BLaER1 (cell line): ENCODE measurements at regions not wholly inside any gene's neighbourhood (a gene's known extent, or its start where the extent isn't known, plus 50 kb on each side); places are given as distances from the start of the nearest gene placed in this dataset.
A peak's percentile ranks its signal among the peaks of the same experiment; 100 is the strongest.
"Not testable (repeated sequence)": the region's sequence is repeated elsewhere in the genome, so short reads cannot be mapped to it uniquely, and the experiment has no call there.

Source experiments
- H3K27ac ChIP-seq: shearing (Covaris generic); formaldehyde crosslinking; 2 replicates; pipeline ENCODE4 v1.8.1; 2022
- H3K27me3 ChIP-seq: shearing (Covaris generic); formaldehyde crosslinking; 2 replicates; pipeline ENCODE4 v1.8.1; 2022
- H3K36me3 ChIP-seq: shearing (Covaris generic); formaldehyde crosslinking; 2 replicates; pipeline ENCODE4 v1.8.1; 2022
- H3K4me1 ChIP-seq: shearing (Covaris generic); formaldehyde crosslinking; 2 replicates; pipeline ENCODE4 v1.8.1; 2022
- H3K4me2 ChIP-seq: shearing (Covaris generic); formaldehyde crosslinking; 2 replicates; pipeline ENCODE4 v1.8.1; 2022
- H3K4me3 ChIP-seq: shearing (Covaris generic); formaldehyde crosslinking; 2 replicates; pipeline ENCODE4 v1.8.1; 2022
- H3K9ac ChIP-seq: shearing (Covaris generic); formaldehyde crosslinking; 2 replicates; pipeline ENCODE4 v1.8.1; 2022
- H3K9me3 ChIP-seq: shearing (Covaris generic); formaldehyde crosslinking; 2 replicates; pipeline ENCODE4 v1.8.1; 2022
- H4K20me1 ChIP-seq: shearing (Covaris generic); formaldehyde crosslinking; 2 replicates; pipeline ENCODE4 v1.8.1; 2022
- Cebpa-rat ChIP-seq: shearing (Covaris generic); IDR thresholded peaks from 2 replicates; pipeline ENCODE4 v1.8.1; 2022

DNA sequence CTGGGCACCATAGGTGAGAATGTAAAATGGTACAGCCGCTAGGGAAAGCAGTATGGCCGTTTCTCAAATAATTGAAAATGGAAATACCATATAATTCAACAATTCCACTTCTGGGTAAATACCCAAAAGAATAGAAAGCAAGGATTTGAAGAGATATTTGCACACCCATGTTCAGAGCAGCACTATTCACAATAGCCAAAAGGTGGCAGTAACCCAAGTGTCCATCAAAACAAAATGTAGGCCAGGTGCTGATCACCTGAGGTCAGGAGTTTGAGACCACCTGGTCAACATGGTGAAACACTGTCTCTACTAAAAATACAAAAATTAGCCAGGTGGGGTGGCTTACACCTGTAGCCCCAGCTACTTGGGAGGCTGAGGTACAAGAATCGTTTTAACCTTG, 62.1 kb downstream of the OLIG1 start:
- Histone ChIP-seq H3K27ac (no peak overlapping the region), H3K4me3 (no peak overlapping the region), H3K9me3 (no peaks in the 10 kb centered on the region), H4K20me1 (no peaks in the 10 kb centered on the region), H3K27me3 (no peaks in the 10 kb centered on the region), H3K4me2 (no peak overlapping the region), H3K36me3 (no peaks in the 10 kb centered on the region), H3K4me1 (no peaks in the 10 kb centered on the region), H3K9ac (no peak overlapping the region)
- TF ChIP-seq Cebpa-rat: no peak

DNA sequence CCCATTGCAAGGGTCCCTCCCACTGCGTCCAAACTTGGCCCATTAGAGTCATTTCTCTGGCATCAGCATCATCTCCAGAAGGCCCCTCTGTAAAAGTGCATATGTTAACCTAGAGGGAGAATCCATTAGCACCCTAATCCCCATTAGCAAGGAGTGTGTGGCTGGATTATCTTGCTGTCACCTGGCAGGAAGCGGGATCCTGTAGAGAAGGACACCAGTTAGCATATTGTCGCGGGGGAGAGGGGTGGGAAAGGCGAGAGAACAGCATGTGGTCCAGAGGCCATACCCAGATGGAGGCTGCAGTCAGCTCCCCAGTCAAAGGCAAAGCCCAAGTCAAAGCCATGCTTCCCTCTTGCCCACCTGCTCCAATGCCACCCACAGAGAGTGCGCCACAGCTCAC, 64.0 kb downstream of the OLIG1 start:
- Histone ChIP-seq H3K9ac (no peak overlapping the region), H3K36me3 (no peaks in the 10 kb centered on the region), H3K27me3 (no peaks in the 10 kb centered on the region), H3K27ac (no peak overlapping the region), H4K20me1 (no peaks in the 10 kb centered on the region), H3K4me2 (no peak overlapping the region), H3K4me3 (no peak overlapping the region), H3K4me1 (no peaks in the 10 kb centered on the region), H3K9me3 (no peaks in the 10 kb centered on the region)
- no peak for TF ChIP-seq Cebpa-rat

DNA sequence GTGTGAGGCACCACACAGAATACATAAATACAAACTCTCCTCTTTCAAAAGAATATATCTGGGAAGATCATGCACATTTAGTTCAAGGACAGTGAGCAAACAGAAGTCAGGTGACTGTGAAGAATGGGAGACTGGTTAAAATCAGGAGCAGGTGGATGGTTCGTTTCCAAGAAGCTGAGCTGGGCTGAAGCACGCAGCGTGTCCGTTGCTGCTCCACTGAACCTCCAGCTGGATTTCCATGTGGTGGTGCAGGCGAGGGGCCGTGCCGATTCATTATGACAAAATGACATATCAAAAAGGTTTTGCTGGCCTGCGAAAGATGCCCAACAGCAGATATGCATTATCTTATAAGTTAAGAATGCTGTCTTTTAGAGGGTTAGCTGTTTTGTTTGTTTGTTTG, 66.0 kb downstream of the OLIG1 start:
- Histone ChIP-seq H3K4me3 (no peak overlapping the region), H3K9ac (no peak overlapping the region), H3K4me2 (no peak overlapping the region), H3K4me1 (no peaks in the 10 kb centered on the region), H4K20me1 (no peaks in the 10 kb centered on the region), H3K27me3 (no peaks in the 10 kb centered on the region), H3K9me3 (no peaks in the 10 kb centered on the region), H3K36me3 (no peaks in the 10 kb centered on the region), H3K27ac (no peak overlapping the region)
- TF ChIP-seq Cebpa-rat: no peak

DNA sequence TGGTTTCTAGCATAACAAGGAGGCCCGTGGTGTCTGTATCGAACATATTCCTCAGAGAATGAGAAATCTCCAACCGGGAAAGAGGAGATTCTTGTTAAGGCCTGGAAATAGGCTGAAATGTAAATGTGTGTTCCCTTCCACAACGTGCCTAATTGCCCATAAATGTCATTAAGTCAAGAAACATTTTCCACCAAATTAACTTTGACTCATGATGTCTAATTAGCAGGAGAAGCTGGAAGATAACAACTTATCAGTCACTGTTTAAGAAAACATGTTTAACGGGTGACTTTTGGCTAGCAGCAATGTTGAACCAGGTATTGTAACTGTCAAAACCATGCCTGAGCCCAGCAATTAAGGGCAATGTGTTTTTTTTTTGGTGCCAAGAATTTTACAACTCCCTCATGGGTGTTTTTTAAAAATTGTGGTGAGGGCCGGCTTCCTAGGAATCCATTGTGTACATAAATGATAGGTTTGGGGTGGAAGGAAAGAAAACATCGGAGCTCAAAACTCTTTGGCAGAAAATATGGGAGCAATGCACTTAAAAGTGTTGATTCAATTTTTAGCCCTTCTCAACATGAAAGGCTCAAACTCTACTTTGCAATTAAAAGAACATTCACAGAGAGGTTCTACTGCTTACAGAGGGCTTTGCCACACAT, 67.0 kb downstream of the OLIG1 start:
- no peak overlapping the region for H3K9ac ChIP-seq

DNA sequence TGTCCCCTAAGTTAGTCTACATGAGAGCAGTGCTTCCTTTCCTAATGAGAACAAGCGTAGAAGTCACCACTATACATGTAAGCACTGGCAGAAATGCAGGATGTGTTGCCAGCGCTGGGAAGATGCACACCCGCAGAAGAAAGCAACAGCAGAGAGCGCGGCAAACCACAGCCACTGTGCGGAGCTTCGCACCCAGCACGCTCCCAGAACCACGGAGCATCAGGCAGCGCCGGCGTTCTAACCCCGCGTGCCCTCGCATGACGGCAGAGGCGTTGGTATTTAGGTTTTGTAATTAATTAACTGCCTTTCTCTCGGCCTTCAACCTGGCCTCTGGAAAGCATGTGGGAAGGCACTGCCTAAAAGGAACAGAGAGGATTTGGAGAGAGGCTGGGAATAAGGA, 69.1 kb downstream of the OLIG1 start:
- no peak for TF ChIP-seq Cebpa-rat
- Histone ChIP-seq H3K9me3 (no peaks in the 10 kb centered on the region), H3K4me3 (no peak overlapping the region), H4K20me1 (no peaks in the 10 kb centered on the region), H3K4me1 (no peaks in the 10 kb centered on the region), H3K27me3 (no peaks in the 10 kb centered on the region), H3K9ac (no peak overlapping the region), H3K27ac (no peak overlapping the region), H3K36me3 (no peaks in the 10 kb centered on the region), H3K4me2 (no peak overlapping the region)

More for the DNA sequence above, 67.0 kb downstream of the OLIG1 start:
- Histone ChIP-seq H3K9me3 (no peaks in the 10 kb centered on the region), H4K20me1 (no peaks in the 10 kb centered on the region), H3K27ac (no peak overlapping the region), H3K4me1 (no peaks in the 10 kb centered on the region), H3K27me3 (no peaks in the 10 kb centered on the region), H3K4me3 (no peak overlapping the region), H3K36me3 (no peaks in the 10 kb centered on the region), H3K4me2 (no peak overlapping the region)
- TF ChIP-seq Cebpa-rat: no peak

DNA sequence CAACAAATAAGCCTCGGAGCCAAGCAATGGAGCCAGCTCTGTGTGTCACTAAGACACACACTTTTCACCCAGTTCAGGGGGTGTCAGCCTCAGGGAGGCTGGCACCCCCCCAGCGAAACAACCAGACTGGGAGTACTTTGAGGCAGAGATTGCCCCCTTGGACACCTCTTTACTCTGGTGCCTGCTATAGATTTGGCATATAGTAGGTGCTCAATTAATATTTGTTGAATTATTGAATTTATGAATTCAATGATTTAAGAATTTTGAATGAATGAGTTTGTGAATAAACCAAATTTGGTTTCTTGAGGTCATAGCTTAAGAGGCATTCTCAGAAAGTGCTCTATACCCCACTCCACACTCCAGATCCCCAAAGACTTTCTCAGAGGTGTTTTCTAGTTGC, 70.3 kb downstream of the OLIG1 start:
- no peak overlapping the region for H3K9ac ChIP-seq
- H3K9me3 ChIP-seq: no peaks in the 10 kb centered on the region
- no peaks in the 10 kb centered on the region for H4K20me1 ChIP-seq
- H3K4me3 ChIP-seq: no peak overlapping the region
- H3K36me3 ChIP-seq: no peaks in the 10 kb centered on the region
- no peak overlapping the region for H3K27ac ChIP-seq
- H3K4me1 ChIP-seq: no peaks in the 10 kb centered on the region
- H3K4me2 ChIP-seq: no peak overlapping the region
- no peaks in the 10 kb centered on the region for H3K27me3 ChIP-seq
- TF ChIP-seq Cebpa-rat: no peak

DNA sequence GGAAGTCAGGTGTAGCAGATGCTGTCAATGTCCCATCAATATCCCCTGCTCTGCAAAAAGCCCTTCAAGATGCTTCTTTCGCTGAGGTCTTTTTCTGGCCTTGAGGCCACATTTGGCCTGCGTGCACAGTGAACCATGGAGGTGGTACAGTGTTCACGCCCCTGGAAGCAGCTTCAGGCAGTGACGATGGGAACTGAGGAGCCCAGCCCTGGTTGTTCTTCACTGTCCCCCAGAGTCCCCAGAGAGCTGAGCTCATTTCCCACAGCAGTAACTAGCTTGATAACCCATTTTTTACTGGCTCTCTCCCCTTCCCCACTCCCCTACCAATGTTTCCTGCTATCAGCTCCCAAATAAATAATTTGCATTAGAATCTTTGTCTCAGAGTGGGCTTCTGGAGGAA, 76.5 kb downstream of the OLIG1 start:
- Histone ChIP-seq H3K9me3 (no peaks in the 10 kb centered on the region), H3K27ac (no peak overlapping the region), H3K27me3 (no peaks in the 10 kb centered on the region), H3K36me3 (no peaks in the 10 kb centered on the region), H4K20me1 (no peaks in the 10 kb centered on the region), H3K4me3 (no peak overlapping the region), H3K9ac (peak overlapping the region; percentile 5; the same call in 1 of the 2 replicates), H3K4me2 (peak overlapping the region; percentile 78), H3K4me1 (peaks cover 26% of the 10 kb centered on the region)
- no peak for TF ChIP-seq Cebpa-rat

DNA sequence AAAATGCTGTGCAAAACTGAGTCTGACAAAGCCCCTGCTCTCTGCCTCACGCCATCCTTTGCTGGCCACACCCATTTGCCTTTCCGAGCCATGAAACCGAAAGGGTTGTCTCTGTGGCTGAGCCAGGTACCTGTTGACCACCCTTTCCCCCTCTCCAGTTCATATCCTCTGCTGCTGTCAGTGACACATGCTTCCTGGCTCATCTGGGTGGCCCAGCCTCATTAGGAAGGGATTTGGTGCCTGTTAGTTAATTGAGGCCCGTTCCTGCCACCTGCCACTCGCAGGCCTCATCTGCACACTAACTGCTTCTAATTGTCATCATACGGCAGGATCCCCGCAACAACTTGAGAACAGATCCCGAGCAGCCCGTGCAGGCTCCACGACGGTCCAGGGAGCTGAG, 79.2 kb downstream of the OLIG1 start:
- H3K27me3 ChIP-seq: no peaks in the 10 kb centered on the region
- H4K20me1 ChIP-seq: no peaks in the 10 kb centered on the region
- H3K27ac ChIP-seq: no peak overlapping the region
- no peaks in the 10 kb centered on the region for H3K36me3 ChIP-seq
- H3K9ac ChIP-seq: no peak overlapping the region
- no peak overlapping the region for H3K4me3 ChIP-seq
- H3K4me1 ChIP-seq: peaks cover 30% of the 10 kb centered on the region
- TF ChIP-seq Cebpa-rat: no peak
- no peak overlapping the region for H3K4me2 ChIP-seq
- no peaks in the 10 kb centered on the region for H3K9me3 ChIP-seq

DNA sequence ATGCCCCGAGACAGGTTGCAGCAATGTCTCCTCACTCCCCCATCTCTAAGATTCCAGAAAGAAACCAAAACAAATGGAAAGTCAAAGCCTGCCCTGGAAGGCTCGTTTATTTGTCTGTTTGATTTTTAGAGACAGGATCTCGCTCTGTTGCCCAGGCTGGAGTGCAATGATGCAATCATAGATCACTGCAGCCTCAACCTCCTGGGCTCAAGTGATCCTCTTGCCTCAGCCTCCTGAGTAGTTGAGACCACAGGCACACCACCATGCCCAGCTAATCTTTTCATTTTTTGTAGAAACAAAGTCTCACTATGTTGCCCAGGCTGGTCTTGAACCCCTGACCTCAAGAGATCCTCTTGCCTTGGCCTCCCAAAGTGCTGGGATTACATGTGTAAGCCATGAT, 78.8 kb upstream of the IFNAR2 start:
- peaks cover 25% of the 10 kb centered on the region for H3K4me1 ChIP-seq
- H3K36me3 ChIP-seq, H3K27ac ChIP-seq, H4K20me1 ChIP-seq, H3K4me3 ChIP-seq, H3K4me2 ChIP-seq, H3K9ac ChIP-seq, H3K9me3 ChIP-seq, H3K27me3 ChIP-seq: not testable (repeated sequence)

DNA sequence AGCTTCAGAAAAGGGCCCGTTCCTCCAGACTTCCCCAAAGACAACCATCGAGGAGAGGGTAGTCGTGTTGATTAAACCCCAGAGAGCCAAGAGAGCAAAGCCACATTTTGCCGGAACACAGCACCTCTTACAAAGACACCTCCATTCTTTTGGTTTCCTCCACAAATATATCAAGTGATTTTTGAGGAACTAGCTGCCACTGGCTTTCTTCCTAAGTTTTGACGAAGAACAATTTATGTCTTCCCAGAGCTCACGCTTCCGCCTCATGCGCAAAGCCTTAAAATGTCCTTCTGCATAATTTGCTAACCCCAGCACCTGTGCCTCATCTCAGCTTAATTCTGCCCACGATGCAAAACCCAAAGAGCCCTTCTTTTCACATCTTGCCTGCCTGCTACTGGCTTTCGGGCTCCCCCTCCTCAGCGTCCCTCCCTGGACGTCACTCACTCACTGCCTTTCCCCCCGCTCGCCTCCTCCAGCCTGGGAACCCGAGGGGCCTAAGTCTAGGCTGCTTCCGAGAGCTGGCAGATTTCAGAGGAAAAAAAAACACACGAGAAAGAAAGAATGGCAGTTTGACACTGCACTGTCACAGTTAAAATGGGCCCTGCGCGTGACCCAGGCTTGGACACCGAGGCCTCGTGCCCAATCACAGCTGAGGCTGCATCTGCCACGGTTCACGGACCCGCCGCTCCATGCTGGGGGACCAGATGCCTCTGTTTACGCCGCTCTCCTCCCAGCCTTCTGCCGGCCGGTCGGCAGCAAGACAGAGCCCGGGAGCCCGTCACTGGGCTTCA, 77.6 kb upstream of the IFNAR2 start:
- Histone ChIP-seq H3K4me3 (no peak overlapping the region), H3K4me2 (no peak overlapping the region), H3K27ac (no peak overlapping the region), H3K27me3 (no peaks in the 10 kb centered on the region), H3K4me1 (peaks cover 14% of the 10 kb centered on the region), H3K36me3 (no peaks in the 10 kb centered on the region), H4K20me1 (no peaks in the 10 kb centered on the region), H3K9ac (no peak overlapping the region), H3K9me3 (no peaks in the 10 kb centered on the region)
- no peak for TF ChIP-seq Cebpa-rat

DNA sequence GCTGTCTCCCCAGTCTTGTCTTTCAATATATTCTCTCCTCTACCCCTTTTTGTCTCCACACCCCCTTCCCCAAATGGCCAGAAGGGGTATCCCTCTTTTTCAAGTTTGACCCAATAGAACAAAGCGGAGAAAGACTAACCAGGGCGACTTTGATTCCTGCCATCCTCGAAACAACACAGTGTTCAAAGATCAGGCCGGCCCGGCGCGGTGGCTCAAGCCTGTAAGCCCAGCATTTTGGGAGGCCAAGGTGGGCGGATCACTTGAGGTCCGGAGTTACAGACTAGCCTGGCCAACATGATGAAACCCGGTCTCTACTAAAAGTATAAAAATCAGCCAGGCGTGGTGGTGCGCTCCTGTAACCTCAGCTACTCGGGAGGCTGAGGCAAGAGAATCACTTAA, 77.0 kb upstream of the IFNAR2 start:
- H3K4me2 ChIP-seq: no peak overlapping the region
- H3K27me3 ChIP-seq: no peaks in the 10 kb centered on the region
- no peak overlapping the region for H3K9ac ChIP-seq
- no peak overlapping the region for H3K27ac ChIP-seq
- peaks cover 8% of the 10 kb centered on the region for H3K4me1 ChIP-seq
- no peaks in the 10 kb centered on the region for H4K20me1 ChIP-seq
- no peaks in the 10 kb centered on the region for H3K36me3 ChIP-seq
- no peak overlapping the region for H3K4me3 ChIP-seq
- no peaks in the 10 kb centered on the region for H3K9me3 ChIP-seq
- TF ChIP-seq Cebpa-rat: no peak
